ENCODE measurements at regions not wholly inside any gene's neighbourhood (a gene's known extent, or its start where the extent isn't known, plus 50 kb on each side); places are given as distances from the start of the nearest gene placed in this dataset.
A peak's percentile ranks its signal among the peaks of the same experiment; 100 is the strongest.

GRCh38 chr9:78383130-78383529 is 86.2 kb downstream of the PSAT1 start:
- TF ChIP-seq CTCF (IDR thresholded peaks at IDR 0.05; ENCODE audit: low read length, missing control alignments) = no peak
- DNase-seq (ENCODE audit: low read depth) = peak; percentile 33
- H3K4me3 ChIP-seq (replicated peaks; ENCODE audit: low read depth, low read length) = no peak overlapping the region

- TF ChIP-seq CTCF (IDR thresholded peaks at IDR 0.05; ENCODE audit: low read length, missing control alignments) = no peak
- no peak for DNase-seq (ENCODE audit: low read depth)
- no peak overlapping the region for H3K4me3 ChIP-seq (replicated peaks; ENCODE audit: low read depth, low read length)
Observed at GRCh38 chr9:78386348-78386747, 89.4 kb downstream of the PSAT1 start.

- DNase-seq (ENCODE audit: low read depth) = peak; percentile 45
- TF ChIP-seq CTCF (IDR thresholded peaks at IDR 0.05; ENCODE audit: low read length, missing control alignments) = no peak
- H3K4me3 ChIP-seq (replicated peaks; ENCODE audit: low read depth, low read length) = no peak overlapping the region
Observed at GRCh38 chr9:78386773-78387172, 89.8 kb downstream of the PSAT1 start.

GRCh38 chr9:78393340-78393739 is 96.4 kb downstream of the PSAT1 start:
- no peak for DNase-seq (ENCODE audit: low read depth)
- no peak for TF ChIP-seq CTCF (IDR thresholded peaks at IDR 0.05; ENCODE audit: low read length, missing control alignments)
- no peak overlapping the region for H3K4me3 ChIP-seq (replicated peaks; ENCODE audit: low read depth, low read length)

- no peak for DNase-seq (ENCODE audit: low read depth)
- TF ChIP-seq CTCF (IDR thresholded peaks at IDR 0.05; ENCODE audit: low read length, missing control alignments) = no peak
- H3K4me3 ChIP-seq (replicated peaks; ENCODE audit: low read depth, low read length) = no peak overlapping the region
Observed at GRCh38 chr9:78393932-78394331, 97.0 kb downstream of the PSAT1 start.

- H3K4me3 ChIP-seq (replicated peaks; ENCODE audit: low read depth, low read length) = no peak overlapping the region
- DNase-seq (ENCODE audit: low read depth) = no peak
- TF ChIP-seq CTCF (IDR thresholded peaks at IDR 0.05; ENCODE audit: low read length, missing control alignments) = no peak
Observed at GRCh38 chr9:78396087-78396486, 99.2 kb downstream of the PSAT1 start.

- DNase-seq (ENCODE audit: low read depth) = no peak
- no peak for TF ChIP-seq CTCF (IDR thresholded peaks at IDR 0.05; ENCODE audit: low read length, missing control alignments)
- H3K4me3 ChIP-seq (replicated peaks; ENCODE audit: low read depth, low read length) = no peak overlapping the region
Observed at GRCh38 chr9:78397045-78397444, 100.1 kb downstream of the PSAT1 start.

Measured in fibroblast of pulmonary artery (primary cell).